ENCODE measurements at regions not wholly inside any gene's neighbourhood (a gene's known extent, or its start where the extent isn't known, plus 50 kb on each side); places are given as distances from the start of the nearest gene placed in this dataset.

DNA sequence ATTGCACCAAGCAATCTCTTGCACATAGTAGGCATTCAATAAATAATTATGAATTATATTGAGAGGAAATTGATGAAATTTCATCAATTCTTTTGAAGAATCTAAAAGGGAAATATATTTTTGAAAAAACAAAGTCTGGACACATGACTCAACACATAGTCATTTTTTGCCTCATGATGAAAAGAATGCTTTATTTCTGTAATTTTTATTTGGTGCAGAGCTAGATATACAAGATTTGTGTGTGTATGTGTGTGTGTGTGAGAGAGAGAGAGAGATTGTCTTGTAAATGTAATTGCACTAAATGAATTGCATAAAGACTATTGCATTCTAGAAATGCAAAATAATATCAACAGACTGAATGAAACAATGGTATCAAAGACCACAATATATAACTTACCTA, 206.2 kb upstream of the C1orf87 start:
- H3K27me3 ChIP-seq, result no peaks in the 10 kb centered on the region
- no peak overlapping the region for H3K27ac ChIP-seq
- intact Hi-C loops (cut with DNase I; ENCODE audit: low total_unique reads), result no loop called here
- no peaks in the 10 kb centered on the region for H3K9me3 ChIP-seq
- H3K36me3 ChIP-seq, result no peaks in the 10 kb centered on the region
- no peak for TF ChIP-seq POLR2A (IDR thresholded peaks at IDR 0.05)
- TF ChIP-seq, protein P1, sequence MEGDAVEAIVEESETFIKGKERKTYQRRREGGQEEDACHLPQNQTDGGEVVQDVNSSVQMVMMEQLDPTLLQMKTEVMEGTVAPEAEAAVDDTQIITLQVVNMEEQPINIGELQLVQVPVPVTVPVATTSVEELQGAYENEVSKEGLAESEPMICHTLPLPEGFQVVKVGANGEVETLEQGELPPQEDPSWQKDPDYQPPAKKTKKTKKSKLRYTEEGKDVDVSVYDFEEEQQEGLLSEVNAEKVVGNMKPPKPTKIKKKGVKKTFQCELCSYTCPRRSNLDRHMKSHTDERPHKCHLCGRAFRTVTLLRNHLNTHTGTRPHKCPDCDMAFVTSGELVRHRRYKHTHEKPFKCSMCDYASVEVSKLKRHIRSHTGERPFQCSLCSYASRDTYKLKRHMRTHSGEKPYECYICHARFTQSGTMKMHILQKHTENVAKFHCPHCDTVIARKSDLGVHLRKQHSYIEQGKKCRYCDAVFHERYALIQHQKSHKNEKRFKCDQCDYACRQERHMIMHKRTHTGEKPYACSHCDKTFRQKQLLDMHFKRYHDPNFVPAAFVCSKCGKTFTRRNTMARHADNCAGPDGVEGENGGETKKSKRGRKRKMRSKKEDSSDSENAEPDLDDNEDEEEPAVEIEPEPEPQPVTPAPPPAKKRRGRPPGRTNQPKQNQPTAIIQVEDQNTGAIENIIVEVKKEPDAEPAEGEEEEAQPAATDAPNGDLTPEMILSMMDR (IDR thresholded peaks at IDR 0.05), result no peak
- no peaks in the 10 kb centered on the region for H3K4me1 ChIP-seq
- DNase-seq, result no peak
- H3K4me3 ChIP-seq, result no peak overlapping the region

DNA sequence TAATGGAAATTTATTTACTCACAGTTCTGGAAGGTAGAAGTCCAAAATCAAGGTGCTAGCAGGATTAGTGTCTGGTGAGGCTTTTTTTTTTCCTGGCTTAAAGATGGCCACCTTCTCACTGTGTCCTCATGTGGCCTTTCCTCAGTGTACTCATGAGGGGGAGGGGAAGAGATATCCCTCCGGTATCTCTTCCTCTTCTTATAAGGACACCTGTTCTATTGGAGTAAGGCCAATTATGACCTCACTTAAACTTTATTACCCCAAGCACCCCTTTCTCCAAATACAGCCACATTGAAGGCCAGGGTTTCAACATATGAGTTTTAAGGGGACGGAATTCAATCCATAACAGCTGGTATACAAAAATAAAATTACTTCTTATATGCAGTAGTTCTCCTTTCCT, 203.7 kb upstream of the C1orf87 start:
- no peaks in the 10 kb centered on the region for H3K9me3 ChIP-seq
- no peak overlapping the region for H3K4me3 ChIP-seq
- intact Hi-C loops (cut with DNase I; ENCODE audit: low total_unique reads), result no loop called here
- no peaks in the 10 kb centered on the region for H3K36me3 ChIP-seq
- no peak for DNase-seq
- no peaks in the 10 kb centered on the region for H3K4me1 ChIP-seq
- TF ChIP-seq, protein P1 (IDR thresholded peaks at IDR 0.05), result no peak
- TF ChIP-seq POLR2A (IDR thresholded peaks at IDR 0.05), result no peak
- no peaks in the 10 kb centered on the region for H3K27me3 ChIP-seq
- no peak overlapping the region for H3K27ac ChIP-seq

DNA sequence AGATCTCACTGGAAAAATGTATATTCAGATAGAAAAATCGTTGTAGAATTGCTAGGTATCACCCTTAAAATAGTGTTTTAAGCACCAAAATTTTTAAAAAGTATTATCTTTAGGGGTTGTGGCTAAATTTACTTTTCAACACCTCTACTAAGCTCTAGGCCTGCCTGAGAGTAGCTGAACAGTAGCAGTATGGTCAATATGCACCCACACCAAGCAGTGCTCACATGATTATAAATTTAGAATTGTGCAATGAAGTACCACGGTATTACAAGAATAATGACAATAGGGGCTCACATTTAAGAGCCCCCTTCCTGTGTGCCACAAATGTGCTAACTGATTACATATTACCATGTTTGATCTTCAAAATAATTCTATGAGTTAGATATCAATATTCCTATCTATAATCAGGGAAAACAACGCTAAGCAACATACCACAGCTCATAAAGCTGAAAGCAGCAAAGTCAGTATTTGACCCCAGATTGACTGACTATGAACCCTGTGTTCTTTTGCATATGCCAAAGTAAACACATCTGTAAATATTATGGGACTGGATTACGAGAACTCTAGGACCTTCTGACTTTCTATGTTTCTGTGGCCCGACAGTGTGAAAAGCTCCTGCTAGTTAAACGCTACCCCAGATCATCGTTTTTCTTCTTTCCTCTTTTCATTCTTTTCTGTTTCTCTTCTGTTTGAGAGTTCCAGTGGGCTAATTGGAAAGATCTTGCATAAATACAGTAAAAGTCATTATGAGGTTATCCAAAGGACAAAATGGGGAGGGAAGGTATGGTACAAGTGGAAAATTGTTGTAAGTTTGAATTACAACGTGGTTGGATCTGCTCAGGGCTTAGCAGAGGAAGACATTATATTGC, 201.1 kb upstream of the C1orf87 start:
- H3K4me3 ChIP-seq, result no peak overlapping the region
- H3K27me3 ChIP-seq, result no peaks in the 10 kb centered on the region
- H3K36me3 ChIP-seq, result no peaks in the 10 kb centered on the region
- intact Hi-C loops (cut with DNase I; ENCODE audit: low total_unique reads), result no loop called here
- no peaks in the 10 kb centered on the region for H3K9me3 ChIP-seq
- H3K4me1 ChIP-seq, result no peaks in the 10 kb centered on the region
- no peak overlapping the region for H3K27ac ChIP-seq
- no peak for DNase-seq
- TF ChIP-seq, protein P1 (IDR thresholded peaks at IDR 0.05), result no peak
- TF ChIP-seq POLR2A (IDR thresholded peaks at IDR 0.05), result no peak

DNA sequence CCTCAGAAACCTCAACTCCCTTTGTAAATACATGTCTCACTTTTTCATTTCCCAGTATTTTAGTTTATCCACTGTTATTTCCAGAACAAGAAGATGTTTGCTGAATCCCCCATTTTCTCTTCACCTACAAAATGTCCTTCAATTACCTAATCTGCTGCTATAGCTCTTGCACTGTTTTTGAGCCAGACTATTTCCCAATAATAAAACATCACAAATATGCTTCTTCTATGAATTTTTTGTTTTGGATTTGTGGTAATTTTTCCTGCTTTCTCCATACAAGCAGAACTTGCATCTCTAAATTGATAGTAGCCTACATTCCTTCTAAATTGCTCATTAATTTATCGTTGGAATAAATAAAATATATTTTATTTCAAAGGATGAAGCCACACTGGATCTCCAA, 199.6 kb upstream of the C1orf87 start:
- intact Hi-C loops (cut with DNase I; ENCODE audit: low total_unique reads), result no loop called here
- H3K27ac ChIP-seq, result no peak overlapping the region
- TF ChIP-seq, protein P1 (IDR thresholded peaks at IDR 0.05), result no peak
- no peak for TF ChIP-seq POLR2A (IDR thresholded peaks at IDR 0.05)
- no peak overlapping the region for H3K4me3 ChIP-seq
- no peaks in the 10 kb centered on the region for H3K27me3 ChIP-seq
- H3K4me1 ChIP-seq, result no peaks in the 10 kb centered on the region
- DNase-seq, result no peak
- no peaks in the 10 kb centered on the region for H3K9me3 ChIP-seq
- no peaks in the 10 kb centered on the region for H3K36me3 ChIP-seq

DNA sequence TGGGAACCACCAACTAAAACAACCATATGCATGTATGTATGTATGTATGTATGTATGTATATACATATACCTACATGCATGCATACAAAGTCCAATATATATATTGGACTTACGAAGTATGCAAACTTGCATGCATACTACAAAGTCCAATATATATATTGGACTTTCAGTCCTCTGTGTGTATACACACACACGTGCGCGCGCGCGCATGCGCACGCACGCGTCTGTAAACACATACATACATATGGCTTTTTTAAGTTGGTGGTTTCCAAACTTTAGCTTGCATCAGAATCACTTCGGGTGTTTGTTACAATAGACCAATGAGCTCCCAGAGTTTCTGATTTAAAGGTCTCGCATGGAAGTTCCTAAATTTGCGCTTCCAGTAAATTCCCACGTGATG, 197.5 kb upstream of the C1orf87 start:
- H3K36me3 ChIP-seq, result no peaks in the 10 kb centered on the region
- DNase-seq, result no peak
- no peaks in the 10 kb centered on the region for H3K9me3 ChIP-seq
- no peak overlapping the region for H3K27ac ChIP-seq
- no peak overlapping the region for H3K4me3 ChIP-seq
- TF ChIP-seq, protein P1 (IDR thresholded peaks at IDR 0.05), result no peak
- TF ChIP-seq POLR2A (IDR thresholded peaks at IDR 0.05), result no peak
- intact Hi-C loops (cut with DNase I; ENCODE audit: low total_unique reads), result no loop called here
- H3K27me3 ChIP-seq, result no peaks in the 10 kb centered on the region
- no peaks in the 10 kb centered on the region for H3K4me1 ChIP-seq
